Heart left ventricle (tissue), 13 donors: ENCODE measurements at regions not wholly inside any gene's neighbourhood (a gene's known extent, or its start where the extent isn't known, plus 50 kb on each side); places are given as distances from the start of the nearest gene placed in this dataset.

ENCODE experiments used
- CTCF ChIP-seq, 12 donors: fragments of 200-600 bp; sonication (generic) in 4 of 12; IDR thresholded peaks; one replicate each; pipeline versions ENCODE4 v1.5.0 to v1.8.0; 2018 to 2022; ENCODE audit warnings: antibody characterized with exemption in 12 of 12, mild to moderate bottlenecking in 5 of 12
- POLR2A ChIP-seq, 2 donors: fragments of 450-650 bp; IDR thresholded peaks; one replicate each; pipeline ENCODE4 v1.6.1; 2017; ENCODE audit warnings: antibody characterized with exemption in 2 of 2, mild to moderate bottlenecking in 2 of 2, moderate library complexity in 2 of 2
- donor health status: ischemic (EF 13 %, LVEDD 7.1; RV severe dilation, severe dysfunction).
- donor health status: DM: no; HTN: yes; CAD: no.
- donor health status: DM: no; HTN: no; CAD: no.
- donor health status: ischemic (EF 25% LVEDD 6.9; RV normal size, moderate dysfunction).
- donor health status: ischemic (EF 25% LVEDD 5.7; RV mildly dilated, moderate dysfunction).
- donor health status: ischemic (EF 35%, LVEDD 5.7; RV mildly dilated, moderate dysfunction).
- donor health status: nonischemic (EF 11% LVEDD 7.7; RV severe dilation, severe dysfunction).
- donor health status: DM: yes; HTN: yes; CAD: no.
- donor health status: PGD.
- donor health status: ischemic (EF 29% LVEDD 5.4; RV normal size, mild dysfunction).
- donor health status: nonischemic (EF 23%, LVEDD 6.1; RV moderate dilation, normal function).

GRCh38 chr14:38500125-38500524, 244.2 kb upstream of the CLEC14A start:
- TF ChIP-seq CTCF (IDR thresholded peaks at IDR 0.05) (no peak), POLR2A (IDR thresholded peaks at IDR 0.05) (no peak)
